HL-60 (cell line): ENCODE measurements at regions not wholly inside any gene's neighbourhood (a gene's known extent, or its start where the extent isn't known, plus 50 kb on each side); places are given as distances from the start of the nearest gene placed in this dataset.

Source experiments
- DNase-seq, 2 experiments: peaks; one replicate each; pipeline ENCODE4 v3.0.0-alpha.2; 2010 to 2020; ENCODE audit warnings: low read depth in 1 of 2, low spot score in 1 of 2
- H3K27ac ChIP-seq: fragments of 250-450 bp; sonication (Bioruptor Pico); replicated peaks from 2 replicates; pipeline ENCODE4 v1.5.1; 2020; ENCODE audit warnings: mild to moderate bottlenecking, moderate library complexity
- H3K27me3 ChIP-seq: fragments of 250-450 bp; sonication (Bioruptor Pico); 2 replicates; pipeline ENCODE4 v1.5.1; 2021; ENCODE audit warnings: mild to moderate bottlenecking, moderate library complexity; ENCODE audit not compliant: insufficient read depth, poor library complexity, severe bottlenecking
- H3K4me3 ChIP-seq: replicated peaks from 2 replicates; pipeline ENCODE4 v1.5.1; 2011; ENCODE audit warnings: mild to moderate bottlenecking, control low read depth, low read length; ENCODE audit not compliant: insufficient read depth
- CTCF ChIP-seq: IDR thresholded peaks from one replicate; pipeline ENCODE4 v1.5.1; 2011; ENCODE audit warnings: low read length, control low read depth, inconsistent platforms; ENCODE audit not compliant: insufficient read depth
- GABPA ChIP-seq: IDR thresholded peaks from 2 replicates; pipeline ENCODE4 v1.6.1; 2012; ENCODE audit warnings: low read depth
- POLR2AphosphoS5 ChIP-seq: IDR thresholded peaks from 2 replicates; pipeline ENCODE4 v1.6.1; 2012; ENCODE audit warnings: low read depth
- REST ChIP-seq: IDR thresholded peaks from 2 replicates; pipeline ENCODE4 v1.6.1; 2012; ENCODE audit warnings: low read depth; ENCODE audit not compliant: insufficient replicate concordance
- SPI1 ChIP-seq: IDR thresholded peaks from 2 replicates; pipeline ENCODE4 v1.6.1; 2012; ENCODE audit warnings: low read depth, mild to moderate bottlenecking, borderline replicate concordance

GRCh38 chr6:12436224-12436623, 146.1 kb downstream of the EDN1 start:
- TF ChIP-seq POLR2AphosphoS5 (no peak), GABPA (no peak), REST (no peak), CTCF (no peak), SPI1 (no peak)
- Histone ChIP-seq H3K4me3 (no peak overlapping the region), H3K27ac (no peak overlapping the region), H3K27me3 (no peaks in the 10 kb centered on the region)
- no peak for DNase-seq

- DNase-seq: no peak
- TF ChIP-seq POLR2AphosphoS5 (no peak), GABPA (no peak), REST (no peak), SPI1 (no peak), CTCF (no peak)
- no peaks in the 10 kb centered on the region for H3K27me3 ChIP-seq
- no peak overlapping the region for H3K4me3 ChIP-seq
- no peak overlapping the region for H3K27ac ChIP-seq
These were observed 146.5 kb downstream of the EDN1 start for GRCh38 chr6:12436683-12437082.

- TF ChIP-seq GABPA (no peak), REST (no peak), SPI1 (no peak), POLR2AphosphoS5 (no peak), CTCF (no peak)
- no peak overlapping the region for H3K27ac ChIP-seq
- H3K4me3 ChIP-seq: no peak overlapping the region
- no peaks in the 10 kb centered on the region for H3K27me3 ChIP-seq
- DNase-seq: no peak
These were observed 149.1 kb downstream of the EDN1 start for GRCh38 chr6:12439296-12439695.
